GM12878 (cell line): ENCODE measurements at regions not wholly inside any gene's neighbourhood (a gene's known extent, or its start where the extent isn't known, plus 50 kb on each side); places are given as distances from the start of the nearest gene placed in this dataset.

Experiments
- EZH2 ChIP-seq: IDR thresholded peaks from 2 replicates; pipeline ENCODE4 v1.6.1; 2012; ENCODE audit warnings: low read depth, mild to moderate bottlenecking, control low read depth, inconsistent platforms, low read length, borderline replicate concordance; ENCODE audit not compliant: control insufficient read depth
- HDAC2 ChIP-seq: fragments of 200-600 bp; sonication (generic); IDR thresholded peaks from 2 replicates; pipeline ENCODE4 v1.6.1; 2017
- POLR2A ChIP-seq: IDR thresholded peaks from 2 replicates; pipeline ENCODE4 v1.6.1; 2011; ENCODE audit warnings: low read depth, mild to moderate bottlenecking, low read length
- POLR2AphosphoS2 ChIP-seq: IDR thresholded peaks from 2 replicates; pipeline ENCODE4 v1.6.1; 2011; ENCODE audit warnings: low read depth, mild to moderate bottlenecking, low read length, improper control_type of control experiment, moderate library complexity
- ZSCAN29 ChIP-seq: fragments of 450-650 bp; IDR thresholded peaks from 2 replicates; pipeline ENCODE4 v1.6.1; 2017; ENCODE audit warnings: mild to moderate bottlenecking, moderate library complexity
- TF ChIP-seq, protein P1 (sequence below), 3 experiments: IDR thresholded peaks in 2 of 3; conservative IDR thresholded peaks in 1 of 3; 2 replicates each; pipeline ENCODE4 v1.5.1; 2011; ENCODE audit warnings: low read depth in 3 of 3, low read length in 3 of 3, mild to moderate bottlenecking in 3 of 3, control low read depth in 2 of 3, moderate library complexity in 2 of 3, inconsistent platforms in 1 of 3, mixed read lengths in 1 of 3; ENCODE audit not compliant: control insufficient read depth in 2 of 3, insufficient read depth in 1 of 3; ENCODE audit errors: extremely low read depth in 1 of 3
- TF ChIP-seq, protein P2 (sequence below): fragments of 450-650 bp; formaldehyde crosslinking; IDR thresholded peaks from 2 replicates; pipeline ENCODE4 v1.4.0; 2020; ENCODE audit warnings: mild to moderate bottlenecking, moderate library complexity

DNA sequence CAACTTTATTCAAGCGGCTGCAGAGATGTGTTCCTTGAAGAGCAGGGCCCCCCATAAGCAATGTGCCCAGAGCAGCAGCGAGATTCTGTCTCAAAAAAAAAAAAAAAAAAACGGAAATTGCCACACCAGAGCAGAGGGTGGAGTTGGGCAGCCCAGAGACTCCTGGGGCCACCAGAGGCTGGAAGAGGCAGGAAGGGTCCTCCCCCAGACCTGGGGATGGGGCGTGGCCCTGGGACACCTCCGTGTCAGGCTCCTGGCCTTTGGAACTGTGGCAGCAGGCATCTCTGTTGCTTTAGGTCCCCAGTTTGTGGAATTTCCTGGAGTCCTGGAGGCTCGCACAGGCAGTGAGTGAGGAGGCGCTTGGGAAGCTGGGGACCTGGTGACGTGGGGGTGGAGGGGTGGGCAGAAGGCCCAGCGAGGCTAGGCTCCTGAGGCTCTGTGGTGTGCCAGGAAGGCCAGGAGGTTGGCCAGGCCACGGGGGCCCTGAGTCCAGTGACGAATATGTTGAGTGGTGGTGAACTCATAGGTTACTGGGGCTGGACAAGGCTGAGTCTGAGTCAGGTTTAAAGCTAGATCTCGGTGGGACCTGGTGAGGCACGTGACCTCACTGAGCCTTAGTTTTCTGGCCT, 735.6 kb downstream of the BRD1 start:
- TF ChIP-seq POLR2AphosphoS2, result no peak
- TF ChIP-seq HDAC2, result no peak
- TF ChIP-seq, protein P1, sequence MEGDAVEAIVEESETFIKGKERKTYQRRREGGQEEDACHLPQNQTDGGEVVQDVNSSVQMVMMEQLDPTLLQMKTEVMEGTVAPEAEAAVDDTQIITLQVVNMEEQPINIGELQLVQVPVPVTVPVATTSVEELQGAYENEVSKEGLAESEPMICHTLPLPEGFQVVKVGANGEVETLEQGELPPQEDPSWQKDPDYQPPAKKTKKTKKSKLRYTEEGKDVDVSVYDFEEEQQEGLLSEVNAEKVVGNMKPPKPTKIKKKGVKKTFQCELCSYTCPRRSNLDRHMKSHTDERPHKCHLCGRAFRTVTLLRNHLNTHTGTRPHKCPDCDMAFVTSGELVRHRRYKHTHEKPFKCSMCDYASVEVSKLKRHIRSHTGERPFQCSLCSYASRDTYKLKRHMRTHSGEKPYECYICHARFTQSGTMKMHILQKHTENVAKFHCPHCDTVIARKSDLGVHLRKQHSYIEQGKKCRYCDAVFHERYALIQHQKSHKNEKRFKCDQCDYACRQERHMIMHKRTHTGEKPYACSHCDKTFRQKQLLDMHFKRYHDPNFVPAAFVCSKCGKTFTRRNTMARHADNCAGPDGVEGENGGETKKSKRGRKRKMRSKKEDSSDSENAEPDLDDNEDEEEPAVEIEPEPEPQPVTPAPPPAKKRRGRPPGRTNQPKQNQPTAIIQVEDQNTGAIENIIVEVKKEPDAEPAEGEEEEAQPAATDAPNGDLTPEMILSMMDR (IDR thresholded peaks at IDR 0.05 in 2 of 3, conservative IDR thresholded peaks at IDR 0.05 in 1 of 3; ENCODE audit: control insufficient read depth in 2 of 3, extremely low read depth in 1 of 3, insufficient read depth in 1 of 3, low read depth in 3 of 3, low read length in 3 of 3), result no peak
- TF ChIP-seq POLR2A, result no peak
- TF ChIP-seq, protein P2, sequence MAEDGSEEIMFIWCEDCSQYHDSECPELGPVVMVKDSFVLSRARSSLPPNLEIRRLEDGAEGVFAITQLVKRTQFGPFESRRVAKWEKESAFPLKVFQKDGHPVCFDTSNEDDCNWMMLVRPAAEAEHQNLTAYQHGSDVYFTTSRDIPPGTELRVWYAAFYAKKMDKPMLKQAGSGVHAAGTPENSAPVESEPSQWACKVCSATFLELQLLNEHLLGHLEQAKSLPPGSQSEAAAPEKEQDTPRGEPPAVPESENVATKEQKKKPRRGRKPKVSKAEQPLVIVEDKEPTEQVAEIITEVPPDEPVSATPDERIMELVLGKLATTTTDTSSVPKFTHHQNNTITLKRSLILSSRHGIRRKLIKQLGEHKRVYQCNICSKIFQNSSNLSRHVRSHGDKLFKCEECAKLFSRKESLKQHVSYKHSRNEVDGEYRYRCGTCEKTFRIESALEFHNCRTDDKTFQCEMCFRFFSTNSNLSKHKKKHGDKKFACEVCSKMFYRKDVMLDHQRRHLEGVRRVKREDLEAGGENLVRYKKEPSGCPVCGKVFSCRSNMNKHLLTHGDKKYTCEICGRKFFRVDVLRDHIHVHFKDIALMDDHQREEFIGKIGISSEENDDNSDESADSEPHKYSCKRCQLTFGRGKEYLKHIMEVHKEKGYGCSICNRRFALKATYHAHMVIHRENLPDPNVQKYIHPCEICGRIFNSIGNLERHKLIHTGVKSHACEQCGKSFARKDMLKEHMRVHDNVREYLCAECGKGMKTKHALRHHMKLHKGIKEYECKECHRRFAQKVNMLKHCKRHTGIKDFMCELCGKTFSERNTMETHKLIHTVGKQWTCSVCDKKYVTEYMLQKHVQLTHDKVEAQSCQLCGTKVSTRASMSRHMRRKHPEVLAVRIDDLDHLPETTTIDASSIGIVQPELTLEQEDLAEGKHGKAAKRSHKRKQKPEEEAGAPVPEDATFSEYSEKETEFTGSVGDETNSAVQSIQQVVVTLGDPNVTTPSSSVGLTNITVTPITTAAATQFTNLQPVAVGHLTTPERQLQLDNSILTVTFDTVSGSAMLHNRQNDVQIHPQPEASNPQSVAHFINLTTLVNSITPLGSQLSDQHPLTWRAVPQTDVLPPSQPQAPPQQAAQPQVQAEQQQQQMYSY (CRISPR knock-in tag), result no peak
- no peak for TF ChIP-seq ZSCAN29
- TF ChIP-seq EZH2, result no peak
